ENCODE measurements at regions not wholly inside any gene's neighbourhood (a gene's known extent, or its start where the extent isn't known, plus 50 kb on each side); places are given as distances from the start of the nearest gene placed in this dataset.
"Not testable (repeated sequence)": the region's sequence is repeated elsewhere in the genome, so short reads cannot be mapped to it uniquely, and the experiment has no call there.

GRCh38 chr12:61554268-61555008 is 705.8 kb upstream of the USP15 start:
- TF ChIP-seq CTCF (conservative IDR thresholded peaks at IDR 0.05; ENCODE audit: control insufficient read depth, insufficient read depth, low read depth, low read length) = no peak
- H3K4me3 ChIP-seq (ENCODE audit: control insufficient read depth, low read depth, low read length) = no peak overlapping the region
- no peak for DNase-seq (ENCODE audit: low read depth)

GRCh38 chr12:61563665-61564450 is 696.3 kb upstream of the USP15 start:
- no peak for DNase-seq (ENCODE audit: low read depth)
- H3K4me3 ChIP-seq (ENCODE audit: control insufficient read depth, low read depth, low read length) = no peak overlapping the region
- no peak for TF ChIP-seq CTCF (conservative IDR thresholded peaks at IDR 0.05; ENCODE audit: control insufficient read depth, insufficient read depth, low read depth, low read length)

- no peak overlapping the region for H3K4me3 ChIP-seq (ENCODE audit: control insufficient read depth, low read depth, low read length)
- no peak for DNase-seq (ENCODE audit: low read depth)
- TF ChIP-seq CTCF (conservative IDR thresholded peaks at IDR 0.05; ENCODE audit: control insufficient read depth, insufficient read depth, low read depth, low read length) = no peak
These were observed 695.7 kb upstream of the USP15 start for GRCh38 chr12:61564466-61564865.

- no peak for DNase-seq (ENCODE audit: low read depth)
- no peak for TF ChIP-seq CTCF (conservative IDR thresholded peaks at IDR 0.05; ENCODE audit: control insufficient read depth, insufficient read depth, low read depth, low read length)
- no peak overlapping the region for H3K4me3 ChIP-seq (ENCODE audit: control insufficient read depth, low read depth, low read length)
These were observed 694.0 kb upstream of the USP15 start for GRCh38 chr12:61566183-61566582.

GRCh38 chr12:61574339-61574738 is 685.9 kb upstream of the USP15 start:
- no peak for TF ChIP-seq CTCF (conservative IDR thresholded peaks at IDR 0.05; ENCODE audit: control insufficient read depth, insufficient read depth, low read depth, low read length)
- H3K4me3 ChIP-seq (ENCODE audit: control insufficient read depth, low read depth, low read length) = no peak overlapping the region
- DNase-seq (ENCODE audit: low read depth) = no peak

GRCh38 chr12:61584943-61585342 is 675.3 kb upstream of the USP15 start:
- TF ChIP-seq CTCF (conservative IDR thresholded peaks at IDR 0.05; ENCODE audit: control insufficient read depth, insufficient read depth, low read depth, low read length) = no peak
- H3K4me3 ChIP-seq (ENCODE audit: control insufficient read depth, low read depth, low read length) = no peak overlapping the region
- no peak for DNase-seq (ENCODE audit: low read depth)

- not testable (repeated sequence) for DNase-seq (ENCODE audit: low read depth); H3K4me3 ChIP-seq (ENCODE audit: control insufficient read depth, low read depth, low read length)
These were observed 669.3 kb upstream of the USP15 start for GRCh38 chr12:61590864-61591263.

Data from fibroblast of mammary gland (primary cell).